HCT116 (cell line): ENCODE measurements at regions not wholly inside any gene's neighbourhood (a gene's known extent, or its start where the extent isn't known, plus 50 kb on each side); places are given as distances from the start of the nearest gene placed in this dataset.

Experiments used
- ATAC-seq: fragments of 200-7000 bp; cut with Tn5 transposase; 2 replicates; pipeline ENCODE4 v1.9.1; 2020; ENCODE audit warnings: mild to moderate bottlenecking, moderate library complexity
- BruUV-seq: library from RNA; stranded (reverse); fragments of 400-500 nt; replicated peaks from 2 replicates; lab custom pipeline; 2021; lab: Mats Ljungman, UMichigan
- CTCF ChIA-PET: fragments of 300-600 bp; sonication (Branson Sonifier 250); formaldehyde crosslinking; loops from one replicate; lab custom pipeline; 2021; ENCODE audit warnings: antibody characterized with exemption; lab: Charles Lee
- POLR2A ChIA-PET: fragments of 300-600, 350-600 bp; sonication (Branson Sonifier 250); formaldehyde crosslinking; loops from one replicate; lab custom pipeline; 2021; ENCODE audit warnings: antibody characterized with exemption; lab: Charles Lee
- RAD21 ChIA-PET, 2 experiments: fragments of 300-600 bp; sonication (Branson Sonifier 250); formaldehyde crosslinking; loops; one replicate each; lab custom pipeline; 2023; ENCODE audit warnings: low total read pairs in 2 of 2; ENCODE audit not compliant: uncharacterized antibody in 2 of 2, unreplicated experiment in 2 of 2, low non-redundant PET in 1 of 2; lab: Charles Lee
- DNase-seq: peaks from one replicate; pipeline ENCODE4 v3.0.0-alpha.2; 2010; ENCODE audit warnings: low read depth, low spot score
- H2AFZ ChIP-seq: fragments of 200-600 bp; shearing (Covaris generic), sonication (generic); 2 replicates; pipeline ENCODE4 v1.6.1; 2017; ENCODE audit warnings: low read depth, mixed run types, mixed read lengths, antibody characterized with exemption, low read length; ENCODE audit not compliant: poor library complexity, severe bottlenecking
- H3K27ac ChIP-seq: 2 replicates; pipeline ENCODE4 v1.5.1; 2012; ENCODE audit warnings: low read depth, low read length
- H3K27me3 ChIP-seq: fragments of 200-600 bp; sonication (generic); 2 replicates; pipeline ENCODE4 v1.6.1; 2016; ENCODE audit warnings: mixed run types, low read length, mixed read lengths; ENCODE audit not compliant: insufficient read depth
- H3K36me3 ChIP-seq, 2 experiments: fragments of 200-500 bp in 1 of 2; fragments of 200-600 bp in 1 of 2; sonication (Bioruptor generic) in 1 of 2; sonication (generic) in 1 of 2; 2 replicates each; pipeline versions ENCODE4 v1.5.1 to v1.6.1; 2014 to 2016; ENCODE audit warnings: low read length in 2 of 2, inconsistent platforms in 1 of 2, mixed read lengths in 1 of 2, mixed run types in 1 of 2; ENCODE audit not compliant: insufficient read depth in 2 of 2, control insufficient read depth in 1 of 2
- H3K4me1 ChIP-seq, 2 experiments: fragments of 200-600 bp in 1 of 2; sonication (generic) in 1 of 2; 2 replicates each; pipeline versions ENCODE4 v1.5.1 to v1.6.1; 2012 to 2017; ENCODE audit warnings: low read length in 2 of 2, inconsistent platforms in 1 of 2, mild to moderate bottlenecking in 1 of 2, mixed read lengths in 1 of 2, mixed run types in 1 of 2, moderate library complexity in 1 of 2; ENCODE audit not compliant: insufficient read depth in 2 of 2, control insufficient read depth in 1 of 2
- H3K4me2 ChIP-seq: fragments of 200-600 bp; sonication (generic); 2 replicates; pipeline ENCODE4 v1.6.1; 2017; ENCODE audit warnings: mixed run types, low read length, mixed read lengths
- H3K4me3 ChIP-seq, 2 experiments: fragments of 200-600 bp in 1 of 2; sonication (generic) in 1 of 2; replicated peaks in 1 of 2; 2 replicates each; pipeline ENCODE4 v1.5.1; 2011 to 2016; ENCODE audit warnings: low read length in 2 of 2, control low read depth in 1 of 2, low read depth in 1 of 2, mild to moderate bottlenecking in 1 of 2, mixed read lengths in 1 of 2, mixed run types in 1 of 2
- H3K79me2 ChIP-seq: fragments of 200-600 bp; sonication (generic); 2 replicates; pipeline ENCODE4 v1.6.1; 2017; ENCODE audit warnings: mild to moderate bottlenecking, mixed run types, low read length, moderate library complexity, mixed read lengths; ENCODE audit not compliant: insufficient read depth
- H3K9ac ChIP-seq: fragments of 200-600 bp; sonication (generic); 2 replicates; pipeline ENCODE4 v1.6.1; 2016; ENCODE audit warnings: low read length, mixed read lengths
- H3K9me2 ChIP-seq: fragments of 200-600 bp; sonication (generic), shearing (Covaris generic); 2 replicates; pipeline ENCODE4 v1.6.1; 2017; ENCODE audit warnings: mixed run types, mild to moderate bottlenecking, moderate library complexity; ENCODE audit not compliant: insufficient read depth
- H3K9me3 ChIP-seq, 2 experiments: fragments of 200-500 bp in 1 of 2; fragments of 200-600 bp in 1 of 2; sonication (Bioruptor generic) in 1 of 2; sonication (generic) in 1 of 2; 2 replicates each; pipeline ENCODE4 v1.6.1; 2014 to 2017; ENCODE audit warnings: low read length in 2 of 2, mixed read lengths in 2 of 2, inconsistent platforms in 1 of 2, low read depth in 1 of 2, mild to moderate bottlenecking in 1 of 2, mixed run types in 1 of 2, moderate library complexity in 1 of 2; ENCODE audit not compliant: control insufficient read depth in 1 of 2, insufficient read depth in 1 of 2
- H4K20me1 ChIP-seq: fragments of 200-600 bp; sonication (generic), shearing (Covaris generic); 2 replicates; pipeline ENCODE4 v1.6.1; 2017; ENCODE audit warnings: mixed run types, mild to moderate bottlenecking, moderate library complexity; ENCODE audit not compliant: insufficient read depth
- CEBPB ChIP-seq: IDR thresholded peaks from 2 replicates; pipeline ENCODE4 v1.6.1; 2012; ENCODE audit warnings: low read depth
- ELF1 ChIP-seq: IDR thresholded peaks from 2 replicates; pipeline ENCODE4 v1.6.1; 2012; ENCODE audit warnings: low read depth, borderline replicate concordance
- FOSL1 ChIP-seq: IDR thresholded peaks from 2 replicates; pipeline ENCODE4 v1.6.1; 2012; ENCODE audit warnings: low read depth
- JUND ChIP-seq: IDR thresholded peaks from 2 replicates; pipeline ENCODE4 v1.6.1; 2012
- SRF ChIP-seq: IDR thresholded peaks from 2 replicates; pipeline ENCODE4 v1.6.1; 2012; ENCODE audit warnings: low read depth
- YY1 ChIP-seq: IDR thresholded peaks from 2 replicates; pipeline ENCODE4 v1.6.1; 2011; ENCODE audit warnings: low read length, low read depth, moderate library complexity, mild to moderate bottlenecking; ENCODE audit not compliant: insufficient replicate concordance; ENCODE audit errors: extremely low read depth
- ZFX ChIP-seq: fragments of 450-650 bp; IDR thresholded peaks from 2 replicates; pipeline ENCODE4 v1.6.1; 2017
- ZNF274 ChIP-seq: fragments of 200-500 bp; sonication (Bioruptor generic); IDR thresholded peaks from 2 replicates; pipeline ENCODE4 v1.6.1; 2014; ENCODE audit warnings: mild to moderate bottlenecking, low read depth, low read length, inconsistent platforms
- intact Hi-C: fragments of 100-400 bp; cut with micrococcal nuclease; formaldehyde crosslinking; loops from 2 replicates; pipeline ENCODE4 v1.10.0; 2022
- TF ChIP-seq, protein P1 (sequence below): IDR thresholded peaks from 2 replicates; pipeline ENCODE4 v1.6.1; 2011; ENCODE audit warnings: mild to moderate bottlenecking, low read length, moderate library complexity; ENCODE audit not compliant: insufficient replicate concordance; ENCODE audit errors: extremely low read depth
- TF ChIP-seq, protein P2 (sequence below): IDR thresholded peaks from 2 replicates; pipeline ENCODE4 v1.6.1; 2012
- TF ChIP-seq, protein P3 (sequence below): IDR thresholded peaks from 2 replicates; pipeline ENCODE4 v1.6.1; 2012

DNA sequence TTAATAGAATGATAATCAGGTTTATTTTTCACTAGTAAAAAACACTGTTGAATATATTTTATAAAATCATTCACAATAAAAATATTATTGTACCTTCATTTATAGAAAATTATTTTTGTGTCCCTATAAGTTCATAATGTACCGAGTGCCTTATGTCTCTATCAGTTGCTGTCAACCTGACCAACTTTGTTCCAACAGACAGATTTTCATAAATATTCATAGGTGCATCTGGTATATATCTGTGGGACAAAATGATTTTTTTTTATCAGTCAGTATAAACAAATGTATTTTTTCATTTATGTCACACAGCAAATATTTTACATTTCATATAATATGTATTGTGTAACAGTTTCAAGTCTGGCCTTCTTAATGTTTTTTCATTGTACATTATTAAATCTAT is 195.9 kb downstream of the HGF start:
- no peak for DNase-seq
- no TSS peak for BruUV-seq
- Histone ChIP-seq H2AFZ (no peak overlapping the region), H3K4me3 (no peak overlapping the region)
- no peak for TF ChIP-seq JUND
- no peak for TF ChIP-seq FOSL1
- TF ChIP-seq ZNF274 = no peak
- no peak for TF ChIP-seq ELF1
- TF ChIP-seq, protein P1, sequence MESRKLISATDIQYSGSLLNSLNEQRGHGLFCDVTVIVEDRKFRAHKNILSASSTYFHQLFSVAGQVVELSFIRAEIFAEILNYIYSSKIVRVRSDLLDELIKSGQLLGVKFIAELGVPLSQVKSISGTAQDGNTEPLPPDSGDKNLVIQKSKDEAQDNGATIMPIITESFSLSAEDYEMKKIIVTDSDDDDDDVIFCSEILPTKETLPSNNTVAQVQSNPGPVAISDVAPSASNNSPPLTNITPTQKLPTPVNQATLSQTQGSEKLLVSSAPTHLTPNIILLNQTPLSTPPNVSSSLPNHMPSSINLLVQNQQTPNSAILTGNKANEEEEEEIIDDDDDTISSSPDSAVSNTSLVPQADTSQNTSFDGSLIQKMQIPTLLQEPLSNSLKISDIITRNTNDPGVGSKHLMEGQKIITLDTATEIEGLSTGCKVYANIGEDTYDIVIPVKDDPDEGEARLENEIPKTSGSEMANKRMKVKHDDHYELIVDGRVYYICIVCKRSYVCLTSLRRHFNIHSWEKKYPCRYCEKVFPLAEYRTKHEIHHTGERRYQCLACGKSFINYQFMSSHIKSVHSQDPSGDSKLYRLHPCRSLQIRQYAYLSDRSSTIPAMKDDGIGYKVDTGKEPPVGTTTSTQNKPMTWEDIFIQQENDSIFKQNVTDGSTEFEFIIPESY = no peak
- TF ChIP-seq CEBPB = no peak
- no peak for TF ChIP-seq SRF
- no peak for TF ChIP-seq ZFX
- TF ChIP-seq YY1 = no peak
- TF ChIP-seq, protein P2, sequence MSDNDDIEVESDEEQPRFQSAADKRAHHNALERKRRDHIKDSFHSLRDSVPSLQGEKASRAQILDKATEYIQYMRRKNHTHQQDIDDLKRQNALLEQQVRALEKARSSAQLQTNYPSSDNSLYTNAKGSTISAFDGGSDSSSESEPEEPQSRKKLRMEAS = no peak
- TF ChIP-seq, protein P3, sequence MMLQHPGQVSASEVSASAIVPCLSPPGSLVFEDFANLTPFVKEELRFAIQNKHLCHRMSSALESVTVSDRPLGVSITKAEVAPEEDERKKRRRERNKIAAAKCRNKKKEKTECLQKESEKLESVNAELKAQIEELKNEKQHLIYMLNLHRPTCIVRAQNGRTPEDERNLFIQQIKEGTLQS = no peak
- TF ChIP-seq, all 23 proteins: peak for 0
- Histone ChIP-seq H3K36me3 (no peaks in the 10 kb centered on the region), H3K79me2 (no peaks in the 10 kb centered on the region), H3K9me3 (no peaks in the 10 kb centered on the region), H3K9ac (no peak overlapping the region), H3K27ac (no peak overlapping the region), H4K20me1 (no peaks in the 10 kb centered on the region), H3K4me1 (no peaks in the 10 kb centered on the region), H3K4me2 (no peak overlapping the region), H3K27me3 (no peaks in the 10 kb centered on the region), H3K9me2 (no peaks in the 10 kb centered on the region)
- RAD21 ChIA-PET = no interaction called here
- intact Hi-C loops = no loop called here
- POLR2A ChIA-PET = no interaction called here
- CTCF ChIA-PET = no interaction called here
- no peak for ATAC-seq
